OCI-LY3 (cell line): ENCODE measurements at regions not wholly inside any gene's neighbourhood (a gene's known extent, or its start where the extent isn't known, plus 50 kb on each side); places are given as distances from the start of the nearest gene placed in this dataset.

Source experiments
- CTCF ChIP-seq: fragments of 200-600, 300-600 bp; sonication (generic); IDR thresholded peaks from 2 replicates; pipeline ENCODE4 v1.5.1; 2014; ENCODE audit warnings: antibody characterized with exemption, low read length, low read depth
- EZH2phosphoT487 ChIP-seq: fragments of 200-600 bp; shearing (Covaris generic); IDR thresholded peaks from 2 replicates; pipeline ENCODE4 v1.6.1; 2018; ENCODE audit warnings: antibody characterized with exemption, mixed run types, low read depth

- TF ChIP-seq CTCF (no peak), EZH2phosphoT487 (no peak)
Observed at GRCh38 chr13:48783695-48784230, 130.0 kb downstream of the CYSLTR2 start.
